ENCODE measurements at regions not wholly inside any gene's neighbourhood (a gene's known extent, or its start where the extent isn't known, plus 50 kb on each side); places are given as distances from the start of the nearest gene placed in this dataset.

- Histone ChIP-seq H3K27me3 (ENCODE audit: control insufficient read depth in 1 of 2, insufficient read depth in 2 of 2, low read length in 2 of 2) (no peaks in the 10 kb centered on the region), H3K4me1 (ENCODE audit: insufficient read depth, low read length) (peaks cover 3% of the 10 kb centered on the region), H3K9ac (ENCODE audit: low read length) (no peak overlapping the region), H3K4me3 (ENCODE audit: low read depth in 1 of 2, low read length in 2 of 2) (no peak overlapping the region), H3K36me3 (ENCODE audit: insufficient read depth, low read length) (no peaks in the 10 kb centered on the region), H3K27ac (ENCODE audit: low read depth, low read length) (no peak overlapping the region), H3K9me3 (ENCODE audit: low read length) (no peaks in the 10 kb centered on the region)
Observed at GRCh38 chr10:61844116-61844822, 57.2 kb upstream of the ARID5B start.

- H3K27ac ChIP-seq (ENCODE audit: low read depth, low read length) = no peak overlapping the region
- H3K4me3 ChIP-seq (ENCODE audit: low read depth in 1 of 2, low read length in 2 of 2) = no peak overlapping the region
- no peaks in the 10 kb centered on the region for H3K9me3 ChIP-seq (ENCODE audit: low read length)
- no peaks in the 10 kb centered on the region for H3K36me3 ChIP-seq (ENCODE audit: insufficient read depth, low read length)
- H3K27me3 ChIP-seq (ENCODE audit: control insufficient read depth in 1 of 2, insufficient read depth in 2 of 2, low read length in 2 of 2) = no peaks in the 10 kb centered on the region
- no peak overlapping the region for H3K9ac ChIP-seq (ENCODE audit: low read length)
- H3K4me1 ChIP-seq (ENCODE audit: insufficient read depth, low read length) = no peaks in the 10 kb centered on the region
Observed at GRCh38 chr10:61845196-61845949, 56.1 kb upstream of the ARID5B start.

- no peaks in the 10 kb centered on the region for H3K27me3 ChIP-seq (ENCODE audit: control insufficient read depth in 1 of 2, insufficient read depth in 2 of 2, low read length in 2 of 2)
- no peaks in the 10 kb centered on the region for H3K4me1 ChIP-seq (ENCODE audit: insufficient read depth, low read length)
- H3K9me3 ChIP-seq (ENCODE audit: low read length) = no peaks in the 10 kb centered on the region
- H3K9ac ChIP-seq (ENCODE audit: low read length) = no peak overlapping the region
- no peak overlapping the region for H3K27ac ChIP-seq (ENCODE audit: low read depth, low read length)
- H3K36me3 ChIP-seq (ENCODE audit: insufficient read depth, low read length) = no peaks in the 10 kb centered on the region
- no peak overlapping the region for H3K4me3 ChIP-seq (ENCODE audit: low read depth in 1 of 2, low read length in 2 of 2)
Observed at GRCh38 chr10:61845950-61846268, 55.6 kb upstream of the ARID5B start.

- Histone ChIP-seq H3K4me1 (ENCODE audit: insufficient read depth, low read length) (no peaks in the 10 kb centered on the region), H3K4me3 (ENCODE audit: low read depth in 1 of 2, low read length in 2 of 2) (no peak overlapping the region), H3K36me3 (ENCODE audit: insufficient read depth, low read length) (no peaks in the 10 kb centered on the region), H3K9ac (ENCODE audit: low read length) (no peak overlapping the region), H3K9me3 (ENCODE audit: low read length) (no peaks in the 10 kb centered on the region), H3K27me3 (ENCODE audit: control insufficient read depth in 1 of 2, insufficient read depth in 2 of 2, low read length in 2 of 2) (no peaks in the 10 kb centered on the region), H3K27ac (ENCODE audit: low read depth, low read length) (no peak overlapping the region)
Observed at GRCh38 chr10:61846370-61847031, 55.0 kb upstream of the ARID5B start.

- no peak overlapping the region for H3K4me3 ChIP-seq (ENCODE audit: low read depth in 1 of 2, low read length in 2 of 2)
- H3K9ac ChIP-seq (ENCODE audit: low read length) = no peak overlapping the region
- no peaks in the 10 kb centered on the region for H3K4me1 ChIP-seq (ENCODE audit: insufficient read depth, low read length)
- no peaks in the 10 kb centered on the region for H3K27me3 ChIP-seq (ENCODE audit: control insufficient read depth in 1 of 2, insufficient read depth in 2 of 2, low read length in 2 of 2)
- no peaks in the 10 kb centered on the region for H3K36me3 ChIP-seq (ENCODE audit: insufficient read depth, low read length)
- no peaks in the 10 kb centered on the region for H3K9me3 ChIP-seq (ENCODE audit: low read length)
- no peak overlapping the region for H3K27ac ChIP-seq (ENCODE audit: low read depth, low read length)
Observed at GRCh38 chr10:61847087-61847486, 54.4 kb upstream of the ARID5B start.

- Histone ChIP-seq H3K4me3 (ENCODE audit: low read depth in 1 of 2, low read length in 2 of 2) (no peak overlapping the region), H3K27ac (ENCODE audit: low read depth, low read length) (no peak overlapping the region), H3K27me3 (ENCODE audit: control insufficient read depth in 1 of 2, insufficient read depth in 2 of 2, low read length in 2 of 2) (no peaks in the 10 kb centered on the region), H3K9ac (ENCODE audit: low read length) (no peak overlapping the region), H3K9me3 (ENCODE audit: low read length) (no peaks in the 10 kb centered on the region), H3K4me1 (ENCODE audit: insufficient read depth, low read length) (no peaks in the 10 kb centered on the region), H3K36me3 (ENCODE audit: insufficient read depth, low read length) (no peaks in the 10 kb centered on the region)
Observed at GRCh38 chr10:61847640-61848039, 53.9 kb upstream of the ARID5B start.

- no peaks in the 10 kb centered on the region for H3K9me3 ChIP-seq (ENCODE audit: low read length)
- H3K4me1 ChIP-seq (ENCODE audit: insufficient read depth, low read length) = no peaks in the 10 kb centered on the region
- no peaks in the 10 kb centered on the region for H3K36me3 ChIP-seq (ENCODE audit: insufficient read depth, low read length)
- no peak overlapping the region for H3K27ac ChIP-seq (ENCODE audit: low read depth, low read length)
- H3K27me3 ChIP-seq (ENCODE audit: control insufficient read depth in 1 of 2, insufficient read depth in 2 of 2, low read length in 2 of 2) = no peaks in the 10 kb centered on the region
- no peak overlapping the region for H3K9ac ChIP-seq (ENCODE audit: low read length)
- H3K4me3 ChIP-seq (ENCODE audit: low read depth in 1 of 2, low read length in 2 of 2) = no peak overlapping the region
Observed at GRCh38 chr10:61850376-61850775, 51.1 kb upstream of the ARID5B start.
